Fibroblast of lung (primary cell): ENCODE measurements at regions not wholly inside any gene's neighbourhood (a gene's known extent, or its start where the extent isn't known, plus 50 kb on each side); places are given as distances from the start of the nearest gene placed in this dataset.

Source experiments
- DNase-seq, 2 donors: peaks; one replicate each; pipeline versions ENCODE4 v3.0.0 to v3.0.0-alpha.2; 2010; ENCODE audit warnings: low read depth in 2 of 2
- H2AFZ ChIP-seq: 2 replicates; pipeline ENCODE4 v1.5.1; 2012; ENCODE audit warnings: low read length, control low read depth, inconsistent platforms
- H3K27ac ChIP-seq: 2 replicates; pipeline ENCODE4 v1.5.1; 2011; ENCODE audit warnings: low read length, control low read depth; ENCODE audit not compliant: insufficient read depth
- H3K27me3 ChIP-seq: 2 replicates; pipeline ENCODE4 v1.5.1; 2011; ENCODE audit warnings: mild to moderate bottlenecking, low read length; ENCODE audit not compliant: control insufficient read depth, insufficient read depth
- H3K36me3 ChIP-seq: 2 replicates; pipeline ENCODE4 v1.5.1; 2011; ENCODE audit warnings: low read length; ENCODE audit not compliant: control insufficient read depth, insufficient read depth
- H3K4me1 ChIP-seq: 2 replicates; pipeline ENCODE4 v1.5.1; 2011; ENCODE audit warnings: low read length; ENCODE audit not compliant: control insufficient read depth, insufficient read depth; ENCODE audit errors: extremely low read depth
- H3K4me2 ChIP-seq: 2 replicates; pipeline ENCODE4 v1.5.1; 2011; ENCODE audit warnings: low read length, control low read depth; ENCODE audit not compliant: insufficient read depth; ENCODE audit errors: extremely low read depth
- H3K4me3 ChIP-seq, 4 experiments: fragments of 200-600 bp in 1 of 4; sonication (generic) in 1 of 4; replicated peaks in 1 of 4; 2 replicates each; pipeline ENCODE4 v1.5.1; 2011 to 2016; ENCODE audit warnings: low read length in 4 of 4, low read depth in 3 of 4, mild to moderate bottlenecking in 3 of 4, control low read depth in 2 of 4, inconsistent platforms in 1 of 4, mixed read lengths in 1 of 4; ENCODE audit not compliant: insufficient read depth in 1 of 4; ENCODE audit errors: control extremely low read depth in 1 of 4
- H3K79me2 ChIP-seq: 2 replicates; pipeline ENCODE4 v1.5.1; 2012; ENCODE audit warnings: mild to moderate bottlenecking, low read length, inconsistent platforms; ENCODE audit not compliant: control insufficient read depth, insufficient read depth
- H3K9ac ChIP-seq: 2 replicates; pipeline ENCODE4 v1.5.1; 2011; ENCODE audit warnings: mild to moderate bottlenecking, low read length, control low read depth; ENCODE audit not compliant: insufficient read depth
- H3K9me3 ChIP-seq: 2 replicates; pipeline ENCODE4 v1.5.1; 2012; ENCODE audit warnings: low read depth, low read length; ENCODE audit not compliant: control insufficient read depth, insufficient read depth
- H4K20me1 ChIP-seq: 2 replicates; pipeline ENCODE4 v1.5.1; 2011; ENCODE audit warnings: low read length; ENCODE audit not compliant: control insufficient read depth, insufficient read depth; ENCODE audit errors: extremely low read depth
- EZH2 ChIP-seq: IDR thresholded peaks from 2 replicates; pipeline ENCODE4 v1.5.1; 2012; ENCODE audit warnings: low read length, control low read depth, mild to moderate bottlenecking; ENCODE audit errors: missing control alignments
- TF ChIP-seq, protein P1 (sequence below), 2 donors: IDR thresholded peaks in 1 of 2; conservative IDR thresholded peaks in 1 of 2; 1 replicate in 1 of 2; 2 replicates in 1 of 2; pipeline ENCODE4 v1.5.1; 2011 to 2012; ENCODE audit warnings: low read length in 2 of 2, control low read depth in 1 of 2, inconsistent platforms in 1 of 2, low read depth in 1 of 2, mild to moderate bottlenecking in 1 of 2

DNA sequence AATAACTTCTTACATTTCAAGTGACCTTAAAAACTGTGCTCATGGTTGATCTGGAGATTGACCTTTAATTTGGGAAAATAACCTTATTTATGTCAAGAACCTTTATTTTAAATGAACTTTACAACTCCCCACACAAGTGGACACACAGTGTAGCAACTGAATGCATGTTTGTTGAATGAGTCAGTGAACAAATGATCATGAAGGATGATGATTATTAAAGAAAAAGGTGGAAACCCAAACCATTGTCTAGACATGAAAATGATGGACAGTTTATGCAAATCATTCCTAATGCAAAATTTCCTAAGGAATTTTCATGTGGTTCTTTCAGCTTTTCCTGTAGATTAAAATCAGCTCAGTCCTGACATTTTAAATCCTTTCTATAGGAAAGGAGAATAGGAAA, 439.8 kb upstream of the RUNX1 start:
- Histone ChIP-seq H3K27ac (no peak overlapping the region), H3K9me3 (no peaks in the 10 kb centered on the region), H3K79me2 (no peaks in the 10 kb centered on the region), H2AFZ (no peak overlapping the region), H4K20me1 (no peaks in the 10 kb centered on the region), H3K4me2 (no peak overlapping the region), H3K36me3 (no peaks in the 10 kb centered on the region), H3K9ac (no peak overlapping the region), H3K27me3 (no peaks in the 10 kb centered on the region), H3K4me3 (no peak overlapping the region), H3K4me1 (no peaks in the 10 kb centered on the region)
- TF ChIP-seq EZH2 = no peak
- TF ChIP-seq, protein P1, sequence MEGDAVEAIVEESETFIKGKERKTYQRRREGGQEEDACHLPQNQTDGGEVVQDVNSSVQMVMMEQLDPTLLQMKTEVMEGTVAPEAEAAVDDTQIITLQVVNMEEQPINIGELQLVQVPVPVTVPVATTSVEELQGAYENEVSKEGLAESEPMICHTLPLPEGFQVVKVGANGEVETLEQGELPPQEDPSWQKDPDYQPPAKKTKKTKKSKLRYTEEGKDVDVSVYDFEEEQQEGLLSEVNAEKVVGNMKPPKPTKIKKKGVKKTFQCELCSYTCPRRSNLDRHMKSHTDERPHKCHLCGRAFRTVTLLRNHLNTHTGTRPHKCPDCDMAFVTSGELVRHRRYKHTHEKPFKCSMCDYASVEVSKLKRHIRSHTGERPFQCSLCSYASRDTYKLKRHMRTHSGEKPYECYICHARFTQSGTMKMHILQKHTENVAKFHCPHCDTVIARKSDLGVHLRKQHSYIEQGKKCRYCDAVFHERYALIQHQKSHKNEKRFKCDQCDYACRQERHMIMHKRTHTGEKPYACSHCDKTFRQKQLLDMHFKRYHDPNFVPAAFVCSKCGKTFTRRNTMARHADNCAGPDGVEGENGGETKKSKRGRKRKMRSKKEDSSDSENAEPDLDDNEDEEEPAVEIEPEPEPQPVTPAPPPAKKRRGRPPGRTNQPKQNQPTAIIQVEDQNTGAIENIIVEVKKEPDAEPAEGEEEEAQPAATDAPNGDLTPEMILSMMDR (conservative IDR thresholded peaks at IDR 0.05 in 1 of 2, IDR thresholded peaks at IDR 0.05 in 1 of 2; ENCODE audit: low read depth in 1 of 2, low read length in 2 of 2) = no peak
- peak in 1 of 2 donors; percentile 85 for DNase-seq

DNA sequence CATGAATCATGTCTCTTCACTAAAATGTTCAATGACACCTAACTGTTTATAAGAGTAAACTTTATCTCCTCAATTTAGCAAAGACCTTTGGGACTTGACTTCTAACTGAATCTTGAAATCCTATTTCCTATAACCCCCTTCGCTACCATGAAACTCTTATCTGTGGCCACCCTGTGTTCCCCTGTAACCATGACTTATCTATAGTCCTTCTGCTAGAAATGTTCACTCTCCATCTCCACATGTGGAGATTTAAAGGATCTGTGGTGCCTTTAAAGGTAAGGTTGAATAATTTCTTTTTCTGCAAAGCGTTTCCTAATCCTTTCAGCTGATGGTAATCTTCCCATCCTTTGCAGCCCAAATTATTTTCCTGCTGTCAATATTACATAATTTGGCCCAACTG, 436.3 kb upstream of the RUNX1 start:
- Histone ChIP-seq H3K9ac (no peak overlapping the region), H3K27ac (no peak overlapping the region), H3K9me3 (no peaks in the 10 kb centered on the region), H3K27me3 (no peaks in the 10 kb centered on the region), H3K4me1 (no peaks in the 10 kb centered on the region), H3K4me2 (no peak overlapping the region), H3K79me2 (no peaks in the 10 kb centered on the region), H2AFZ (no peak overlapping the region), H4K20me1 (no peaks in the 10 kb centered on the region), H3K36me3 (no peaks in the 10 kb centered on the region), H3K4me3 (no peak overlapping the region)
- no peak for DNase-seq
- no peak for TF ChIP-seq EZH2
- TF ChIP-seq, protein P1 (conservative IDR thresholded peaks at IDR 0.05 in 1 of 2, IDR thresholded peaks at IDR 0.05 in 1 of 2; ENCODE audit: low read depth in 1 of 2, low read length in 2 of 2) = no peak

DNA sequence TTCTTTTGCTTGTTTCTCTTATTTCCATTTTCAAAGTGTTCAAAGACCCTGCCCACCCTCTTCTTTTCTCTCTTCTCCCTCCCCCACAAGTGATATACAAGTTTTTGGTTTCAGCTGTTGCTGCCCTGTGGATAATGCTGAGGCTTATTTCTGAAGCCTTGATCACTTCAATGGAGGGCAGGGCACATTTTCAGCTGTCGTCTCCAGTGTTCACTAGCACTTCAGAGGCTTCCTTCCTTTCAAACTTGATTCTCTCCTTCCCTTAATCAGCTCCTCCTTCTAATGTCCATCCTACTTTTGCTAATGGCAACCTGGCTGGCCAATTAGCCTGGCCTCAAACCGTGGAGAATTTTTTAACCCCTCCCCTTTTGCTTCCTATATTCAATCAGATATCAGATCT, 435.7 kb upstream of the RUNX1 start:
- TF ChIP-seq, protein P1 (conservative IDR thresholded peaks at IDR 0.05 in 1 of 2, IDR thresholded peaks at IDR 0.05 in 1 of 2; ENCODE audit: low read depth in 1 of 2, low read length in 2 of 2) = no peak
- TF ChIP-seq EZH2 = no peak
- Histone ChIP-seq H3K4me3 (no peak overlapping the region), H3K36me3 (no peaks in the 10 kb centered on the region), H4K20me1 (no peaks in the 10 kb centered on the region), H3K9me3 (no peaks in the 10 kb centered on the region), H3K27ac (no peak overlapping the region), H3K27me3 (no peaks in the 10 kb centered on the region), H3K4me2 (no peak overlapping the region), H2AFZ (no peak overlapping the region), H3K9ac (no peak overlapping the region), H3K4me1 (no peaks in the 10 kb centered on the region), H3K79me2 (no peaks in the 10 kb centered on the region)
- DNase-seq = no peak
